GM12892 (cell line): ENCODE measurements at regions not wholly inside any gene's neighbourhood (a gene's known extent, or its start where the extent isn't known, plus 50 kb on each side); places are given as distances from the start of the nearest gene placed in this dataset.

Experiments
- POLR2A ChIP-seq: IDR thresholded peaks from 2 replicates; pipeline ENCODE4 v1.6.1; 2011; ENCODE audit warnings: low read depth, low read length, control low read depth
- POLR2AphosphoS5 ChIP-seq: IDR thresholded peaks from 2 replicates; pipeline ENCODE4 v1.6.1; 2011; ENCODE audit warnings: low read depth, low read length, control low read depth

DNA sequence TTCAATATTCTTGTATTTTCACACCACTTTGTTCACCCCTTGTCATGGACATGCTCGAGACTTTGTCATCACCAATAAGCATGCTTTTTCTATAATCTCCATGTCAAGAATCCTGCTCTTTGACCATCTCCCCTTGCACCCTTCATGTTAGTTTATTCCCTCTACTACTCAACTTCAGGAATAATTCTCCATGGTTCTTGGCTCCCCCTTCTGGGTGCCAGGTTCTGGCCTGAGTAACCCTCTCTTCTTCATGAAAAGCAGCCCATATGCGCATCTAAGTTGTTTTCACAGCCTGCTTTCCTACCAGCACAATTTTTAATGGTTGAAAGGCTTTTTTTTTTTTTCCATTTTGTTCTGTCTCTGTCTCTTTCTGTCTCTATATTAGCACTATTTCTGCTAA lies 160.7 kb downstream of the LEPR start:
- no peak for TF ChIP-seq POLR2AphosphoS5
- TF ChIP-seq POLR2A, result no peak
